BJ (cell line): ENCODE measurements at regions not wholly inside any gene's neighbourhood (a gene's known extent, or its start where the extent isn't known, plus 50 kb on each side); places are given as distances from the start of the nearest gene placed in this dataset.

Source experiments
- CTCF ChIA-PET: fragments of 350-600 bp; formaldehyde crosslinking; extraction: SDS; loops from one replicate; lab custom pipeline; 2021; ENCODE audit warnings: antibody characterized with exemption, inconsistent platforms; lab: Yijun Ruan, JAX
- POLR2A ChIA-PET: fragments of 300-600 bp; sonication (Branson Sonifier 250); formaldehyde crosslinking; extraction: SDS; loops from one replicate; lab custom pipeline; 2021; ENCODE audit warnings: antibody characterized with exemption; lab: Charles Lee
- DNase-seq: peaks from one replicate; pipeline ENCODE4 v3.0.0-alpha.2; 2011; ENCODE audit warnings: low read depth
- H3K27me3 ChIP-seq: 2 replicates; pipeline ENCODE4 v1.6.0; 2011; ENCODE audit warnings: low read length; ENCODE audit not compliant: control insufficient read depth, insufficient read depth
- H3K36me3 ChIP-seq: 2 replicates; pipeline ENCODE4 v1.5.1; 2011; ENCODE audit warnings: low read length; ENCODE audit not compliant: control insufficient read depth, insufficient read depth
- H3K4me3 ChIP-seq: 2 replicates; pipeline ENCODE4 v1.5.1; 2011; ENCODE audit warnings: low read depth, mild to moderate bottlenecking, control low read depth, low read length
- CTCF ChIP-seq: IDR thresholded peaks from 2 replicates; pipeline ENCODE4 v1.5.1; 2011; ENCODE audit warnings: low read depth, mild to moderate bottlenecking, control low read depth, inconsistent platforms, low read length, moderate library complexity; ENCODE audit not compliant: insufficient read depth

- no peaks in the 10 kb centered on the region for H3K36me3 ChIP-seq
- no peak for DNase-seq
- CTCF ChIA-PET = interaction anchor here (0.5 to 3.4 kb wide), 3 partner anchors 11 to 744 kb away, joined by 3 to 22 read pairs (median 4); no protein-coding TSS in a partner anchor
- no peak overlapping the region for H3K4me3 ChIP-seq
- POLR2A ChIA-PET = no interaction called here
- no peak for TF ChIP-seq CTCF
- H3K27me3 ChIP-seq = no peaks in the 10 kb centered on the region
Measured at GRCh38 chr1:99537886-99538617, 107.9 kb upstream of the PALMD start.

GRCh38 chr1:99538618-99538956 is 107.3 kb upstream of the PALMD start:
- ChIA-PET POLR2A (no interaction called here), CTCF (interaction anchor here (0.5 to 3.4 kb wide), 3 partner anchors 11 to 744 kb away, joined by 3 to 22 read pairs (median 4); no protein-coding TSS in a partner anchor)
- Histone ChIP-seq H3K36me3 (no peaks in the 10 kb centered on the region), H3K27me3 (no peaks in the 10 kb centered on the region), H3K4me3 (no peak overlapping the region)
- DNase-seq = no peak
- no peak for TF ChIP-seq CTCF

GRCh38 chr1:99539131-99539530 is 106.8 kb upstream of the PALMD start:
- ChIA-PET CTCF (interaction anchor here (3.4 kb wide), 1 partner anchor 12 kb away, joined by 22 read pairs; no protein-coding TSS in a partner anchor), POLR2A (no interaction called here)
- DNase-seq = no peak
- Histone ChIP-seq H3K4me3 (no peak overlapping the region), H3K27me3 (no peaks in the 10 kb centered on the region), H3K36me3 (no peaks in the 10 kb centered on the region)
- no peak for TF ChIP-seq CTCF

- no peaks in the 10 kb centered on the region for H3K36me3 ChIP-seq
- no peak for TF ChIP-seq CTCF
- no peaks in the 10 kb centered on the region for H3K27me3 ChIP-seq
- no peak for DNase-seq
- no peak overlapping the region for H3K4me3 ChIP-seq
- ChIA-PET POLR2A (interaction anchor here (0.6 kb wide), 1 partner anchor 1769 kb away, joined by 15 read pairs; no protein-coding TSS in a partner anchor), CTCF (interaction anchor here (0.7 kb wide), 1 partner anchor 14 kb away, joined by 3 read pairs; no protein-coding TSS in a partner anchor)
Measured at GRCh38 chr1:99540744-99541143, 105.2 kb upstream of the PALMD start.

GRCh38 chr1:99544328-99544727 is 101.6 kb upstream of the PALMD start:
- Histone ChIP-seq H3K36me3 (no peaks in the 10 kb centered on the region), H3K27me3 (no peaks in the 10 kb centered on the region), H3K4me3 (no peak overlapping the region)
- DNase-seq = no peak
- POLR2A ChIA-PET = no interaction called here
- no peak for TF ChIP-seq CTCF
- CTCF ChIA-PET = interaction anchor here (1.2 to 1.3 kb wide), 3 partner anchors 9 to 17 kb away, joined by 3 to 5 read pairs (median 3); no protein-coding TSS in a partner anchor
